GM12864 (cell line): ENCODE measurements at regions not wholly inside any gene's neighbourhood (a gene's known extent, or its start where the extent isn't known, plus 50 kb on each side); places are given as distances from the start of the nearest gene placed in this dataset.

Source experiments
- DNase-seq: peaks from one replicate; pipeline ENCODE4 v3.0.0-alpha.2; 2011; ENCODE audit warnings: low read depth
- H3K4me3 ChIP-seq: 2 replicates; pipeline ENCODE4 v1.5.1; 2011; ENCODE audit warnings: mild to moderate bottlenecking, low read depth, low read length, control low read depth
- CTCF ChIP-seq: IDR thresholded peaks from 2 replicates; pipeline ENCODE4 v1.5.1; 2011; ENCODE audit warnings: low read depth, mild to moderate bottlenecking, moderate library complexity, low read length, control low read depth, inconsistent platforms; ENCODE audit errors: missing control alignments

GRCh38 chr10:45198486-45199204, 116.8 kb downstream of the OR13A1 start:
- no peak for TF ChIP-seq CTCF
- no peak overlapping the region for H3K4me3 ChIP-seq
- no peak for DNase-seq

GRCh38 chr10:45199205-45199740, 116.1 kb downstream of the OR13A1 start:
- no peak for DNase-seq
- no peak overlapping the region for H3K4me3 ChIP-seq
- TF ChIP-seq CTCF = no peak

- no peak for DNase-seq
- no peak overlapping the region for H3K4me3 ChIP-seq
- no peak for TF ChIP-seq CTCF
Measured at GRCh38 chr10:45201271-45201670, 114.1 kb downstream of the OR13A1 start.

- H3K4me3 ChIP-seq = no peak overlapping the region
- no peak for DNase-seq
- no peak for TF ChIP-seq CTCF
Measured at GRCh38 chr10:45202242-45202641, 113.2 kb downstream of the OR13A1 start.

- DNase-seq = no peak
- no peak overlapping the region for H3K4me3 ChIP-seq
- no peak for TF ChIP-seq CTCF
Measured at GRCh38 chr10:45204954-45205775, 110.2 kb downstream of the OR13A1 start.

- no peak overlapping the region for H3K4me3 ChIP-seq
- TF ChIP-seq CTCF = no peak
- no peak for DNase-seq
Measured at GRCh38 chr10:45209888-45210287, 105.5 kb downstream of the OR13A1 start.
